WTC11 (cell line): ENCODE measurements at regions not wholly inside any gene's neighbourhood (a gene's known extent, or its start where the extent isn't known, plus 50 kb on each side); places are given as distances from the start of the nearest gene placed in this dataset.

Source experiments
- ATAC-seq: fragments of 200-7000 bp; cut with Tn5 transposase; 2 replicates; pipeline ENCODE4 v1.10.0; 2021; ENCODE audit warnings: mild to moderate bottlenecking, moderate library complexity
- CTCF ChIA-PET: fragments of 300-600 bp; sonication (Branson Sonifier 250); formaldehyde crosslinking; loops from one replicate; lab custom pipeline; 2021; ENCODE audit warnings: antibody characterized with exemption; lab: Charles Lee
- POLR2A ChIA-PET: fragments of 350-600 bp; sonication (Branson Sonifier 250); formaldehyde crosslinking; loops from one replicate; lab custom pipeline; 2021; ENCODE audit warnings: antibody characterized with exemption; lab: Charles Lee
- DNase-seq: peaks from one replicate; pipeline ENCODE4 v3.0.0; 2021; ENCODE audit warnings: low spot score
- H3K27ac Mint-ChIP-seq: 2 replicates; pipeline ENCODE4 v1.8.0; 2021; ENCODE audit warnings: mixed read lengths
- H3K27me3 Mint-ChIP-seq: 2 replicates; pipeline ENCODE4 v1.8.0; 2021; ENCODE audit warnings: low read depth, mild to moderate bottlenecking, moderate library complexity, mixed read lengths
- H3K36me3 Mint-ChIP-seq: 2 replicates; pipeline ENCODE4 v1.8.0; 2021; ENCODE audit warnings: mixed read lengths
- H3K4me1 Mint-ChIP-seq: 2 replicates; pipeline ENCODE4 v1.8.0; 2022; ENCODE audit warnings: mixed read lengths
- H3K4me3 Mint-ChIP-seq: 2 replicates; pipeline ENCODE4 v1.8.0; 2021; ENCODE audit warnings: mild to moderate bottlenecking, moderate library complexity, mixed read lengths
- H3K9me3 Mint-ChIP-seq: 2 replicates; pipeline ENCODE4 v1.8.0; 2021; ENCODE audit warnings: mixed read lengths
- AFF4 ChIP-seq: sonication (generic); formaldehyde crosslinking; IDR thresholded peaks from 2 replicates; pipeline ENCODE4 v1.8.1; 2023; ENCODE audit warnings: mild to moderate bottlenecking, missing genetic modification reagents, borderline replicate concordance
- ATF3 ChIP-seq: sonication (generic); formaldehyde crosslinking; conservative IDR thresholded peaks from 2 replicates; pipeline ENCODE4 v1.8.1; 2022; ENCODE audit warnings: mild to moderate bottlenecking, missing genetic modification reagents
- CBFB ChIP-seq: sonication (generic); formaldehyde crosslinking; IDR thresholded peaks from 2 replicates; pipeline ENCODE4 v1.8.1; 2022; ENCODE audit warnings: mild to moderate bottlenecking, low read depth, missing genetic modification reagents
- KAT7 ChIP-seq: sonication (generic); formaldehyde crosslinking; IDR thresholded peaks from 2 replicates; pipeline ENCODE4 v1.8.1; 2023; ENCODE audit warnings: missing genetic modification reagents, mild to moderate bottlenecking, borderline replicate concordance
- MYBL2 ChIP-seq: sonication (generic); formaldehyde crosslinking; IDR thresholded peaks from 2 replicates; pipeline ENCODE4 v1.8.1; 2023; ENCODE audit warnings: mild to moderate bottlenecking, moderate library complexity, missing genetic modification reagents
- NFATC4 ChIP-seq: fragments of 250-450 bp; sonication (Bioruptor Pico); IDR thresholded peaks from 2 replicates; pipeline ENCODE4 v1.9.0; 2021; ENCODE audit warnings: mild to moderate bottlenecking
- NR1H2 ChIP-seq: sonication (generic); formaldehyde crosslinking; IDR thresholded peaks from 2 replicates; pipeline ENCODE4 v1.9.0; 2021; ENCODE audit warnings: mild to moderate bottlenecking, moderate library complexity, missing genetic modification reagents
- RORB ChIP-seq: fragments of 250-450 bp; sonication (Bioruptor Pico); IDR thresholded peaks from 2 replicates; pipeline ENCODE4 v1.9.0; 2021; ENCODE audit warnings: mild to moderate bottlenecking
- SMAD4 ChIP-seq: sonication (generic); formaldehyde crosslinking; IDR thresholded peaks from 2 replicates; pipeline ENCODE4 v1.8.0; 2022; ENCODE audit warnings: mild to moderate bottlenecking, missing genetic modification reagents
- SOX15 ChIP-seq: fragments of 250-450 bp; sonication (Bioruptor Pico); IDR thresholded peaks from 2 replicates; pipeline ENCODE4 v1.9.0; 2021; ENCODE audit warnings: mild to moderate bottlenecking
- ZNF121 ChIP-seq: sonication (generic); formaldehyde crosslinking; IDR thresholded peaks from 2 replicates; pipeline ENCODE4 v1.8.0; 2023; ENCODE audit warnings: missing genetic modification reagents
- ZNF396 ChIP-seq: fragments of 250-450 bp; sonication (Bioruptor Pico); IDR thresholded peaks from 2 replicates; pipeline ENCODE4 v1.8.0; 2021; ENCODE audit warnings: mild to moderate bottlenecking, moderate library complexity, borderline replicate concordance
- TF ChIP-seq, protein P1 (sequence below): sonication (generic); formaldehyde crosslinking; IDR thresholded peaks from 2 replicates; pipeline ENCODE4 v1.8.1; 2023; ENCODE audit warnings: mild to moderate bottlenecking, missing genetic modification reagents
- TF ChIP-seq, protein P2 (sequence below): fragments of 250-450 bp; sonication (Bioruptor Pico); IDR thresholded peaks from 2 replicates; pipeline ENCODE4 v1.9.0; 2021; ENCODE audit warnings: mild to moderate bottlenecking
- TF ChIP-seq, protein P3 (sequence below): fragments of 250-450 bp; sonication (Bioruptor Pico); IDR thresholded peaks from 2 replicates; pipeline ENCODE4 v1.9.0; 2021; ENCODE audit warnings: mild to moderate bottlenecking, borderline replicate concordance

- POLR2A ChIA-PET: no interaction called here
- no peaks in the 10 kb centered on the region for H3K4me1 Mint-ChIP-seq
- no peak overlapping the region for H3K4me3 Mint-ChIP-seq
- ATAC-seq (no peak), DNase-seq (no peak)
- H3K9me3 Mint-ChIP-seq: peaks cover 15% of the 10 kb centered on the region
- no peak overlapping the region for H3K27ac Mint-ChIP-seq
- no peak for TF ChIP-seq NR1H2 (CRISPR knock-in tag)
- TF ChIP-seq ZNF396 (CRISPR knock-in tag): no peak
- no peak for TF ChIP-seq KAT7 (CRISPR knock-in tag)
- no peak for TF ChIP-seq MYBL2 (CRISPR knock-in tag)
- TF ChIP-seq SOX15 (CRISPR knock-in tag): no peak
- TF ChIP-seq RORB: no peak
- TF ChIP-seq, protein P1, sequence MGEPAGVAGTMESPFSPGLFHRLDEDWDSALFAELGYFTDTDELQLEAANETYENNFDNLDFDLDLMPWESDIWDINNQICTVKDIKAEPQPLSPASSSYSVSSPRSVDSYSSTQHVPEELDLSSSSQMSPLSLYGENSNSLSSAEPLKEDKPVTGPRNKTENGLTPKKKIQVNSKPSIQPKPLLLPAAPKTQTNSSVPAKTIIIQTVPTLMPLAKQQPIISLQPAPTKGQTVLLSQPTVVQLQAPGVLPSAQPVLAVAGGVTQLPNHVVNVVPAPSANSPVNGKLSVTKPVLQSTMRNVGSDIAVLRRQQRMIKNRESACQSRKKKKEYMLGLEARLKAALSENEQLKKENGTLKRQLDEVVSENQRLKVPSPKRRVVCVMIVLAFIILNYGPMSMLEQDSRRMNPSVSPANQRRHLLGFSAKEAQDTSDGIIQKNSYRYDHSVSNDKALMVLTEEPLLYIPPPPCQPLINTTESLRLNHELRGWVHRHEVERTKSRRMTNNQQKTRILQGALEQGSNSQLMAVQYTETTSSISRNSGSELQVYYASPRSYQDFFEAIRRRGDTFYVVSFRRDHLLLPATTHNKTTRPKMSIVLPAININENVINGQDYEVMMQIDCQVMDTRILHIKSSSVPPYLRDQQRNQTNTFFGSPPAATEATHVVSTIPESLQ (CRISPR knock-in tag): no peak
- no peak for TF ChIP-seq NFATC4 (CRISPR knock-in tag)
- TF ChIP-seq ZNF121 (CRISPR knock-in tag): no peak
- no peak for TF ChIP-seq SMAD4
- TF ChIP-seq AFF4 (CRISPR knock-in tag): no peak
- TF ChIP-seq, protein P2, sequence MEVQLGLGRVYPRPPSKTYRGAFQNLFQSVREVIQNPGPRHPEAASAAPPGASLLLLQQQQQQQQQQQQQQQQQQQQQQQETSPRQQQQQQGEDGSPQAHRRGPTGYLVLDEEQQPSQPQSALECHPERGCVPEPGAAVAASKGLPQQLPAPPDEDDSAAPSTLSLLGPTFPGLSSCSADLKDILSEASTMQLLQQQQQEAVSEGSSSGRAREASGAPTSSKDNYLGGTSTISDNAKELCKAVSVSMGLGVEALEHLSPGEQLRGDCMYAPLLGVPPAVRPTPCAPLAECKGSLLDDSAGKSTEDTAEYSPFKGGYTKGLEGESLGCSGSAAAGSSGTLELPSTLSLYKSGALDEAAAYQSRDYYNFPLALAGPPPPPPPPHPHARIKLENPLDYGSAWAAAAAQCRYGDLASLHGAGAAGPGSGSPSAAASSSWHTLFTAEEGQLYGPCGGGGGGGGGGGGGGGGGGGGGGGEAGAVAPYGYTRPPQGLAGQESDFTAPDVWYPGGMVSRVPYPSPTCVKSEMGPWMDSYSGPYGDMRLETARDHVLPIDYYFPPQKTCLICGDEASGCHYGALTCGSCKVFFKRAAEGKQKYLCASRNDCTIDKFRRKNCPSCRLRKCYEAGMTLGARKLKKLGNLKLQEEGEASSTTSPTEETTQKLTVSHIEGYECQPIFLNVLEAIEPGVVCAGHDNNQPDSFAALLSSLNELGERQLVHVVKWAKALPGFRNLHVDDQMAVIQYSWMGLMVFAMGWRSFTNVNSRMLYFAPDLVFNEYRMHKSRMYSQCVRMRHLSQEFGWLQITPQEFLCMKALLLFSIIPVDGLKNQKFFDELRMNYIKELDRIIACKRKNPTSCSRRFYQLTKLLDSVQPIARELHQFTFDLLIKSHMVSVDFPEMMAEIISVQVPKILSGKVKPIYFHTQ (CRISPR knock-in tag): no peak
- no peak for TF ChIP-seq ATF3 (CRISPR knock-in tag)
- TF ChIP-seq, protein P3, sequence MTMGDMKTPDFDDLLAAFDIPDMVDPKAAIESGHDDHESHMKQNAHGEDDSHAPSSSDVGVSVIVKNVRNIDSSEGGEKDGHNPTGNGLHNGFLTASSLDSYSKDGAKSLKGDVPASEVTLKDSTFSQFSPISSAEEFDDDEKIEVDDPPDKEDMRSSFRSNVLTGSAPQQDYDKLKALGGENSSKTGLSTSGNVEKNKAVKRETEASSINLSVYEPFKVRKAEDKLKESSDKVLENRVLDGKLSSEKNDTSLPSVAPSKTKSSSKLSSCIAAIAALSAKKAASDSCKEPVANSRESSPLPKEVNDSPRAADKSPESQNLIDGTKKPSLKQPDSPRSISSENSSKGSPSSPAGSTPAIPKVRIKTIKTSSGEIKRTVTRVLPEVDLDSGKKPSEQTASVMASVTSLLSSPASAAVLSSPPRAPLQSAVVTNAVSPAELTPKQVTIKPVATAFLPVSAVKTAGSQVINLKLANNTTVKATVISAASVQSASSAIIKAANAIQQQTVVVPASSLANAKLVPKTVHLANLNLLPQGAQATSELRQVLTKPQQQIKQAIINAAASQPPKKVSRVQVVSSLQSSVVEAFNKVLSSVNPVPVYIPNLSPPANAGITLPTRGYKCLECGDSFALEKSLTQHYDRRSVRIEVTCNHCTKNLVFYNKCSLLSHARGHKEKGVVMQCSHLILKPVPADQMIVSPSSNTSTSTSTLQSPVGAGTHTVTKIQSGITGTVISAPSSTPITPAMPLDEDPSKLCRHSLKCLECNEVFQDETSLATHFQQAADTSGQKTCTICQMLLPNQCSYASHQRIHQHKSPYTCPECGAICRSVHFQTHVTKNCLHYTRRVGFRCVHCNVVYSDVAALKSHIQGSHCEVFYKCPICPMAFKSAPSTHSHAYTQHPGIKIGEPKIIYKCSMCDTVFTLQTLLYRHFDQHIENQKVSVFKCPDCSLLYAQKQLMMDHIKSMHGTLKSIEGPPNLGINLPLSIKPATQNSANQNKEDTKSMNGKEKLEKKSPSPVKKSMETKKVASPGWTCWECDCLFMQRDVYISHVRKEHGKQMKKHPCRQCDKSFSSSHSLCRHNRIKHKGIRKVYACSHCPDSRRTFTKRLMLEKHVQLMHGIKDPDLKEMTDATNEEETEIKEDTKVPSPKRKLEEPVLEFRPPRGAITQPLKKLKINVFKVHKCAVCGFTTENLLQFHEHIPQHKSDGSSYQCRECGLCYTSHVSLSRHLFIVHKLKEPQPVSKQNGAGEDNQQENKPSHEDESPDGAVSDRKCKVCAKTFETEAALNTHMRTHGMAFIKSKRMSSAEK (CRISPR knock-in tag): no peak
- no peak for TF ChIP-seq CBFB (CRISPR knock-in tag)
- CTCF ChIA-PET: no interaction called here
- no peaks in the 10 kb centered on the region for H3K27me3 Mint-ChIP-seq
- peaks cover 7% of the 10 kb centered on the region; the same call in 1 of the 2 replicates for H3K36me3 Mint-ChIP-seq
Observed at GRCh38 chr6:91539456-91539855, 952.6 kb upstream of the MAP3K7 start.
